ENCODE measurements at regions not wholly inside any gene's neighbourhood (a gene's known extent, or its start where the extent isn't known, plus 50 kb on each side); places are given as distances from the start of the nearest gene placed in this dataset.

GRCh38 chr14:100659345-100660001, 67.2 kb upstream of the DLK1 start:
- DNase-seq, result no peak

- DNase-seq, result no peak
These were observed 66.2 kb upstream of the DLK1 start for GRCh38 chr14:100660498-100660881.

- no peak for DNase-seq
These were observed 65.6 kb upstream of the DLK1 start for GRCh38 chr14:100660882-100661635.

DNA sequence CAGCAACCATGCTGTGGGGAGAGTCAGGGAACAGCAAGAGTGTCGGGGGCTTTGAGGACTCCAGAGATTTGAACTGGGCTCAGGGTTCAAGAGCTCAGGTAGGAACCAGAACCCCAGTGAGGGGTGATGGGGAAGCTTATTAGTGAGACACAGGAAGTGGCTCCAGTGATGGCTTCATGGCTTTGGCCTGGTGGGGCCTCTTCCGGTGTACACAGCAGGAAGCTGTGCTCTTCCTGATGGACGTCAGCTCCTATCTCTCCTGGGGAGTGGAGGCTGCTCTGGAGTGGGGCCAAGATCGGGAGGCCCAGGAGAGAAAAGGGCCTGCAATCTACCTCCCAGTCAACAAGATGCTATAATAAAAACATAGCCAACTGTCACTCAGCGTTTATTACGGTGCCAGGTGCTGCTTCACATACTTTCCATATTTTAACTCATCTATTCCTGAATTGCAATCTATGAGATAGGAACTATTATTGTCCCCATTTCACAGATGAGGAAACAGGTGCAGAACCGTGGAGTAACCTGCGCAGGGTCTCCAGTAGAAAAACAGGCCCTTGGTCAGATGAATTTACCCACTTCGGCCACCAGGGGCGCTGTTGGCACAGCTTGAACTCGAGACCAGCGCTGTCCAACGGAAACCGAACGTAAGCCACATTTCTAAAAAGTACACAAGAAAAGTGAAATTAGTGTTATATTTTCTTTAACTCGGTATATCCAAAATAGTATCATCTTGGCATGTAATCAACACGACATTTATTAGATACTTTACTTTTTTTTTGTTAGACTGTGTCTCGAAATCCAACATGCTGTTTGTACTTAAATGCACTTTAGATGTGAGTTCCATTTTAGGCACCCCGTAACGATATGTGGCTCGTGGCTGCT, 63.6 kb upstream of the DLK1 start:
- no peak for DNase-seq

DNA sequence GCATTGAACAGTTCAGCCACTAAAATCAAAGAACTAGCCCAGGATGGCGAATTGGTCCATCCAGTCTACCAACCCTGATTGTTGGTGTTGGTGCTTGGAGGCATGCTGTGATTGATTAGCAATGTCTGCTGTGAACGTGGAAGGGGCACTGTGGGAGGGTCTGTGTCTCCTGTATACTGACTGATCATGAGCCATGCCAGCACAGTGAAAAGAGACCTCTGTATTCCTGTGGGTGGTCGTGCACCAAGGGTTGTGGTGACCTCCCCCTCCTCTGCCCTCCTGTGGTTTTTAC, 63.0 kb upstream of the DLK1 start:
- DNase-seq, result no peak

GRCh38 chr14:100664231-100664630, 62.5 kb upstream of the DLK1 start:
- DNase-seq, result no peak

- no peak for DNase-seq
These were observed 61.7 kb upstream of the DLK1 start for GRCh38 chr14:100664841-100665510.

- no peak for DNase-seq
These were observed 61.1 kb upstream of the DLK1 start for GRCh38 chr14:100665511-100666032.

DNA sequence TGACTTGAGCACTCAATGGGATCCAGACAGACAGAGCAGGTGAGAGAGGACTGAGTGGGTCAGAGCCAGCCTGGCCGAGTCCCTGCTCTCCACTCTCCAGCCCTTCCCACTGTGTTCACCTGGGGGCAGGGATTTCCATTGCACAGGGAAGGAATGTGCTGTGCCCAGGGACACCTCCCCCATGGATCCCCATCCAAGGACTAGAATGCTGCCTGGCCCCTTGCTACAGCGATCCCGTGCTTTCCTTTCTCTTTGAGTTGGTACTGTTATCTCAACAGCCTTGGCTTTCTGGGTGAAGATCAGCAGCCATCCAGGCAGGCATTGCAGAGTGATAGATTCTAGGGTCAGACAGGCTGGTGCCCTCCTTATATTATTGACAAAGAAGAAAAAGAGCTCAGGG, 60.3 kb upstream of the DLK1 start:
- DNase-seq, result no peak

DNA sequence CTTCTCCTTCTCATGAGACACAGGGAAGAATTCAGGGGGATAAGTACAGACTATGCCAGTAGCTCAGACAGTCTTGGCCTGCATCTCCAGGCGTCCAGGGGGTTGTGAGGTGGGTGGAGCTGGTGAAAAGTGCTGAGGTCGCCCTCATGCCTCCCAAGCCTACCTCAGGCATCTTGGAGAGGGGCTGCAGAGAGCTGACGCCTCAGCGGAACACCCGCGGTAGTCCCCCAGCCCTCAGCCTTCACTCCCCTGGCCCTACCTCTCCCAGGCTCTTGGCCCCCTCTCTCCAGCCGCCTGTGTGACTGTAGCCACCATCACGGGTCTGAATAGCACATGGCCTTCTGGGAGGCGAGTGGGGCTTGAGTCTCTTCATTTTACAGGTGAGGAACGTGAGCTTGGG, 59.8 kb upstream of the DLK1 start:
- no peak for DNase-seq

- DNase-seq, result no peak
These were observed 59.0 kb upstream of the DLK1 start for GRCh38 chr14:100667656-100668055.

DNA sequence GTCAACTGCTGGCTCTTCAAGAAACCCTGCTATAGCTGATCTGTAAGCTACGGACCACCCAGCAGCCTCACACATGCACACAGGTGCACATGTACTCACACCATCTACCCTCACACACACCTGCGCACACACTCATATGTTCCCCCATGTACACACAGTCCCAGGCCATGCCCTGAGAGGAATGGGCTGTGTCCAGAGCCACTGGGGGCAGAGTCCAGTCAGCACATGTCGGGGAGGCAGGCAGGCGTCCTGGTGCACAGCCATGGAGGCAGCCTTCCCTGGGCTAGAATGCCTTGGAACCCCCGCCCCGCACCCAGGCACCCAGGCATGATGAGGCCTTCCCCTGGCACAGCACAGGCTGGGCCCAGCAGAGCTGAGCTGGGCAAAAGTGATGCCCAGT, 58.3 kb upstream of the DLK1 start:
- no peak for DNase-seq

GRCh38 chr14:100669011-100669412, 57.7 kb upstream of the DLK1 start:
- no peak for DNase-seq

GRCh38 chr14:100669468-100669867, 57.2 kb upstream of the DLK1 start:
- DNase-seq, result no peak

GRCh38 chr14:100670017-100670752, 56.5 kb upstream of the DLK1 start:
- no peak for DNase-seq

- no peak for DNase-seq
These were observed 56.0 kb upstream of the DLK1 start for GRCh38 chr14:100670753-100671049.

GRCh38 chr14:100671386-100671901, 55.2 kb upstream of the DLK1 start:
- DNase-seq, result no peak

GRCh38 chr14:100671906-100672305, 54.8 kb upstream of the DLK1 start:
- DNase-seq, result no peak

GRCh38 chr14:100673085-100673806, 53.4 kb upstream of the DLK1 start:
- DNase-seq, result no peak

- DNase-seq, result no peak
These were observed 52.9 kb upstream of the DLK1 start for GRCh38 chr14:100673807-100674154.

DNA sequence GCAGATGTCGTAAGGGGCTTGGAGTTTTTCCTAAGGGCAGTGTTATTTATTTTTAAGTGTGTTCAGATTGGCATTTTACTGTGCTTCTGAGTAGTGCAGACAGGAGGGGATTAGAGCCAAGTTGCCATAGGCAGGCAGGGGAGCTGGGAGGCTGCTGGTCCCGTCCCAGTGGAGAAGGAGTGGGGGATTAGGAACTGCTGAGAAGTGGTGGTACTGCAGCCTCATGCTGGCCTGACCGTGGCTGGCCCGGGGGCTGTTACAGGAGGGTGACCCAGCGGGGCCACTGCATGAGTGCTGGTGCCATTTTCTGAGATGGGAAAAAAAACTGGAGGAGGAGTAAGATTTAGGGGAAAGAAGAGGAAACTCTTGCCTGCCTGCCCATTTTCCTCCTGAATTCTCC, 52.3 kb upstream of the DLK1 start:
- DNase-seq, result no peak
